K562 (cell line): ENCODE measurements at regions not wholly inside any gene's neighbourhood (a gene's known extent, or its start where the extent isn't known, plus 50 kb on each side); places are given as distances from the start of the nearest gene placed in this dataset.

Experiments used
- ATAC-seq: fragments of 200-7000 bp; cut with Tn5 transposase; 3 replicates; pipeline ENCODE4 v1.9.1; 2020; ENCODE audit warnings: moderate library complexity
- BruUV-seq: library from RNA; stranded (reverse); fragments of 400-500 nt; replicated peaks from 2 replicates; lab custom pipeline; 2021; lab: Mats Ljungman, UMichigan
- CTCF ChIA-PET: fragments of 300-600 bp; formaldehyde crosslinking; extraction: SDS; loops from one replicate; lab custom pipeline; 2021; ENCODE audit warnings: low intra/inter-chr PET ratio; lab: Yijun Ruan, JAX
- POLR2A ChIA-PET: fragments of 300-600, 350-650 bp; sonication (Branson Sonifier 250); formaldehyde crosslinking; extraction: SDS; loops from one replicate; lab custom pipeline; 2021; ENCODE audit warnings: antibody characterized with exemption, inconsistent platforms; lab: Yijun Ruan, JAX
- DNase-seq, 4 experiments: peaks; one replicate each; pipeline versions ENCODE4 v3.0.0 to v3.0.0-alpha.2; 2011 to 2018; ENCODE audit warnings: low spot score in 3 of 4, mixed read lengths in 3 of 4; ENCODE audit errors: extremely low read depth in 1 of 4
- FAIRE-seq: peaks from 2 replicates; lab custom pipeline; 2011; peaks lifted over from hg19 to GRCh38; lab: Jason Lieb, UNC
- H2AFZ ChIP-seq: 2 replicates; pipeline ENCODE4 v1.6.0; 2011; ENCODE audit warnings: low read depth, low read length, control low read depth, inconsistent platforms
- H3K27ac ChIP-seq: fragments of 200-600 bp; 3 replicates; pipeline ENCODE4 v1.8.0; 2011; ENCODE audit warnings: low read depth, mild to moderate bottlenecking, control low read depth, inconsistent platforms, low read length, moderate library complexity, mixed read lengths; ENCODE audit errors: extremely low read depth
- H3K27me3 ChIP-seq, 2 experiments: fragments of 300-600 bp in 1 of 2; 2 replicates in 1 of 2; 3 replicates in 1 of 2; pipeline versions ENCODE4 v1.6.0 to v1.8.0; 2011; ENCODE audit warnings: inconsistent platforms in 2 of 2, low read length in 2 of 2, mild to moderate bottlenecking in 1 of 2, mixed read lengths in 1 of 2, moderate library complexity in 1 of 2; ENCODE audit not compliant: control insufficient read depth in 2 of 2, insufficient read depth in 2 of 2
- H3K36me3 ChIP-seq: fragments of 300-600 bp; 3 replicates; pipeline ENCODE4 v1.8.0; 2011; ENCODE audit warnings: mild to moderate bottlenecking, low read length, inconsistent platforms; ENCODE audit not compliant: control insufficient read depth, insufficient read depth
- H3K4me1 ChIP-seq, 2 experiments: fragments of 200-600 bp in 1 of 2; replicated peaks in 1 of 2; 2 replicates in 1 of 2; 3 replicates in 1 of 2; pipeline versions ENCODE4 v1.5.1 to v1.8.0; 2011; ENCODE audit warnings: inconsistent platforms in 2 of 2, low read length in 2 of 2, mild to moderate bottlenecking in 1 of 2, mixed read lengths in 1 of 2, moderate library complexity in 1 of 2; ENCODE audit not compliant: control insufficient read depth in 2 of 2, insufficient read depth in 2 of 2
- H3K4me2 ChIP-seq: 2 replicates; pipeline ENCODE4 v1.6.1; 2011; ENCODE audit warnings: low read length, control low read depth, inconsistent platforms, mixed read lengths; ENCODE audit not compliant: insufficient read depth
- H3K4me3 ChIP-seq: fragments of 200-600 bp; sonication (generic), shearing (Covaris generic); 2 replicates; pipeline ENCODE4 v1.5.1; 2016; ENCODE audit warnings: control low read depth, inconsistent platforms
- H3K79me2 ChIP-seq: fragments of 200-600 bp; 3 replicates; pipeline ENCODE4 v1.8.0; 2011; ENCODE audit warnings: low read length, inconsistent platforms; ENCODE audit not compliant: control insufficient read depth, insufficient read depth
- H3K9ac ChIP-seq, 2 experiments: 2 replicates each; pipeline versions ENCODE4 v1.6.0 to v1.6.1; 2011; ENCODE audit warnings: low read depth in 2 of 2, low read length in 2 of 2, control low read depth in 1 of 2, inconsistent platforms in 1 of 2, mild to moderate bottlenecking in 1 of 2, mixed read lengths in 1 of 2; ENCODE audit not compliant: insufficient read depth in 1 of 2
- H3K9me1 ChIP-seq: one replicate; pipeline ENCODE4 v1.6.0; 2011; ENCODE audit warnings: inconsistent platforms, mild to moderate bottlenecking, low read length, moderate library complexity; ENCODE audit not compliant: control insufficient read depth, insufficient read depth
- H3K9me3 ChIP-seq: replicated peaks from 2 replicates; pipeline ENCODE4 v1.5.1; 2011; ENCODE audit warnings: low read depth, low read length, inconsistent platforms; ENCODE audit not compliant: control insufficient read depth, insufficient read depth
- H4K20me1 ChIP-seq: replicated peaks from 2 replicates; pipeline ENCODE4 v1.6.1; 2011; ENCODE audit warnings: low read length, inconsistent platforms, mixed read lengths; ENCODE audit not compliant: control insufficient read depth, insufficient read depth
- CEBPZ ChIP-seq: fragments of 150-350 bp; IDR thresholded peaks from 2 replicates; pipeline ENCODE4 v1.6.1; 2014; ENCODE audit warnings: low read depth, mild to moderate bottlenecking, low read length, borderline replicate concordance
- CXXC5 ChIP-seq: fragments of 250-450 bp; sonication (Bioruptor Pico); IDR thresholded peaks from 2 replicates; pipeline ENCODE4 v1.8.0; 2022; ENCODE audit warnings: inconsistent platforms, mild to moderate bottlenecking, moderate library complexity
- HDAC1 ChIP-seq, 2 experiments: fragments of 450-650 bp; IDR thresholded peaks; 2 replicates each; pipeline ENCODE4 v1.6.1; 2016 to 2017; ENCODE audit warnings: inconsistent platforms in 1 of 2, mild to moderate bottlenecking in 1 of 2, moderate library complexity in 1 of 2
- MXD1 ChIP-seq: fragments of 250-450 bp; sonication (Bioruptor Pico); IDR thresholded peaks from 2 replicates; pipeline ENCODE4 v1.8.0; 2021; ENCODE audit warnings: borderline replicate concordance, mild to moderate bottlenecking, moderate library complexity; ENCODE audit not compliant: poor library complexity, severe bottlenecking
- NONO ChIP-seq, 2 experiments: fragments of 200-400 bp in 1 of 2; fragments of 450-650 bp in 1 of 2; formaldehyde crosslinking in 1 of 2; IDR thresholded peaks; 2 replicates each; pipeline ENCODE4 v1.6.1; 2017; ENCODE audit warnings: low read depth in 2 of 2, mild to moderate bottlenecking in 2 of 2, moderate library complexity in 2 of 2, low read length in 1 of 2
- ZNF766 ChIP-seq: fragments of 200-800 bp; sonication (Bioruptor generic); conservative IDR thresholded peaks from 2 replicates; pipeline ENCODE4 v1.6.1; 2016; ENCODE audit warnings: missing genetic modification characterization, missing compliant biosample characterization
- WGBS: fragments of 100-300 bp; shearing (Covaris generic); methylation state at CpG from one replicate; pipeline ENCODE4 v1.1.6; 2016; ENCODE audit warnings: low coverage, mixed read lengths; ENCODE audit not compliant: insufficient coverage; ENCODE audit errors: missing lambda C conversion rate; 5-methylcytosine and 5-hydroxymethylcytosine counted together
- in situ Hi-C: fragments of 300-500 bp; cut with MboI; formaldehyde crosslinking; loops from 4 replicates; pipeline ENCODE4 v1.15.0; 2018; ENCODE audit warnings: inconsistent platforms, mixed read lengths
- intact Hi-C: fragments of 100-400 bp; cut with micrococcal nuclease; formaldehyde crosslinking; loops from 2 replicates; pipeline ENCODE4 v1.14.2; 2022
- TF ChIP-seq, protein P1 (sequence below): fragments of 250-450 bp; sonication (Bioruptor Pico); IDR thresholded peaks from 2 replicates; pipeline ENCODE4 v1.8.0; 2021; ENCODE audit warnings: moderate library complexity, mild to moderate bottlenecking, inconsistent platforms
- TF ChIP-seq, protein P2 (sequence below): fragments of 250-450 bp; sonication (Bioruptor Pico); IDR thresholded peaks from 2 replicates; pipeline ENCODE4 v1.5.0; 2020; ENCODE audit warnings: mild to moderate bottlenecking

DNA sequence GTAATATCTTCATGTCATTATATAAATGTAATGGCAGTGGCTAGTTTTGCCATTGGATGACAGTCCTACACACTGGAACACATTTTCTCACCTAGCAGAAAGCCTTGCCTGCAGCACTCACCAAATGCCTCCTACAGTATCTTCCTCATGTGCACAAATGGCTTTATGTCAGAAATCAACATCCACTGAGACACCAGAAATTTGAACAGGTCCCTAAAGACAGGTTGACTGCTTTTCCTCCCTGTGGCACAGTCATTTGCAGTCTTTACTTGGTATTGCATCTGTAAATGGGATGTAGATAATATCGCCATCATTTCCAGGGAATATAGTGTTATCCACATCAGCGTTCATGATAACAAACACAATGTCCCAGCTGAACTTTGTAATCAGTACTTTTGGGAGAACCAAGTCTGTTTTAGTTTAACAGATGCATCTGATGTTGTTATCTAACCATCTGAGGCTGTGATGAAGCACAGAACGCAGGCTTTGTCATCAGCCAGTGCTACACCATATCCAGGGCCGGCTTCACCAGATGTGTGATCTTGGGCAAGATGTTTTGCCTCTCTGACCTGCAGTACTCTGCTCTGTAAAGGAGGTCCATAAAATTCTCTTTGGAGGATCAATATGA lies 83.9 kb upstream of the TAS2R1 start:
- in situ Hi-C loops (no loop called here), intact Hi-C loops (no loop called here)
- H3K9me1 ChIP-seq: no peaks in the 10 kb centered on the region
- H3K9me3 ChIP-seq: no peaks in the 10 kb centered on the region
- no peaks in the 10 kb centered on the region for H3K4me1 ChIP-seq
- no peak overlapping the region for H3K4me3 ChIP-seq
- no peaks in the 10 kb centered on the region for H3K27me3 ChIP-seq
- TF ChIP-seq, protein P1, sequence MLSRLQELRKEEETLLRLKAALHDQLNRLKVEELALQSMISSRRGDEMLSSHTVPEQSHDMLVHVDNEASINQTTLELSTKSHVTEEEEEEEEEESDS: no peak
- TF ChIP-seq NONO (IDR thresholded peaks at IDR 0.05; ENCODE audit: low read depth in 2 of 2, low read length in 1 of 2) (no peak), CXXC5 (no peak), CEBPZ (no peak), HDAC1 (IDR thresholded peaks at IDR 0.05) (no peak), MXD1 (no peak), ZNF766 (CRISPR knock-in tag) (no peak)
- TF ChIP-seq, protein P2, sequence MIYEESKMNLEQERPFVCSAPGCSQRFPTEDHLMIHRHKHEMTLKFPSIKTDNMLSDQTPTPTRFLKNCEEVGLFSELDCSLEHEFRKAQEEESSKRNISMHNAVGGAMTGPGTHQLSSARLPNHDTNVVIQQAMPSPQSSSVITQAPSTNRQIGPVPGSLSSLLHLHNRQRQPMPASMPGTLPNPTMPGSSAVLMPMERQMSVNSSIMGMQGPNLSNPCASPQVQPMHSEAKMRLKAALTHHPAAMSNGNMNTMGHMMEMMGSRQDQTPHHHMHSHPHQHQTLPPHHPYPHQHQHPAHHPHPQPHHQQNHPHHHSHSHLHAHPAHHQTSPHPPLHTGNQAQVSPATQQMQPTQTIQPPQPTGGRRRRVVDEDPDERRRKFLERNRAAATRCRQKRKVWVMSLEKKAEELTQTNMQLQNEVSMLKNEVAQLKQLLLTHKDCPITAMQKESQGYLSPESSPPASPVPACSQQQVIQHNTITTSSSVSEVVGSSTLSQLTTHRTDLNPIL: no peak
- no peak overlapping the region for H3K27ac ChIP-seq
- H2AFZ ChIP-seq: no peak overlapping the region
- no peak for ATAC-seq
- 0% methylated on average over 4 of the region's 4 CpGs for WGBS
- ChIA-PET CTCF (no interaction called here), POLR2A (no interaction called here)
- H4K20me1 ChIP-seq: no peaks in the 10 kb centered on the region
- no peaks in the 10 kb centered on the region for H3K36me3 ChIP-seq
- FAIRE-seq: no peak
- DNase-seq: no peak
- H3K79me2 ChIP-seq: no peaks in the 10 kb centered on the region
- H3K4me2 ChIP-seq: no peak overlapping the region
- BruUV-seq: no TSS peak
- H3K9ac ChIP-seq: no peak overlapping the region
